Mucosa of gallbladder (tissue), 1 donor: ENCODE measurements at regions not wholly inside any gene's neighbourhood (a gene's known extent, or its start where the extent isn't known, plus 50 kb on each side); places are given as distances from the start of the nearest gene placed in this dataset.

Experiments
- DNase-seq: peaks from one replicate; pipeline ENCODE4 v3.0.0-alpha.2; 2020; ENCODE audit warnings: low spot score
- donor health status: DM: no; HTN: no; CAD: no.

DNA sequence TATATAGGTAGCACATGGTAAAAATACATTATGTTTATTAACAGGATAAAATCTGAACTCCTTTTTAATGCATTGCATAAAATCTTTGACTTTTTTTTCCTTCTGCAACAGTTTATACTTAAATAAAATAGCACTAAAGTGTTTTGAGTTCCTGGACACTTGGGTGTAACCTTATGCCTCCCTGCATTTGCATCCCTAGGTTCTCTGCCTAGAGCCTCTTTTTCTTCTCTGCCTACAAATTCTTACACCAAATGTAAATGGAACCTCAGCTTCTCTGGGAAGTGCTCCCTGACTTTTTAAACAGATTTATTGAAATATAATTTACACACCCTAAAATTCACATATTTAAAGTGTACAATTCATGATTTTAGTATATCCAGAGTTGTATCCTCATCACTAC, 1017.6 kb downstream of the CNTNAP5 start:
- DNase-seq: no peak

DNA sequence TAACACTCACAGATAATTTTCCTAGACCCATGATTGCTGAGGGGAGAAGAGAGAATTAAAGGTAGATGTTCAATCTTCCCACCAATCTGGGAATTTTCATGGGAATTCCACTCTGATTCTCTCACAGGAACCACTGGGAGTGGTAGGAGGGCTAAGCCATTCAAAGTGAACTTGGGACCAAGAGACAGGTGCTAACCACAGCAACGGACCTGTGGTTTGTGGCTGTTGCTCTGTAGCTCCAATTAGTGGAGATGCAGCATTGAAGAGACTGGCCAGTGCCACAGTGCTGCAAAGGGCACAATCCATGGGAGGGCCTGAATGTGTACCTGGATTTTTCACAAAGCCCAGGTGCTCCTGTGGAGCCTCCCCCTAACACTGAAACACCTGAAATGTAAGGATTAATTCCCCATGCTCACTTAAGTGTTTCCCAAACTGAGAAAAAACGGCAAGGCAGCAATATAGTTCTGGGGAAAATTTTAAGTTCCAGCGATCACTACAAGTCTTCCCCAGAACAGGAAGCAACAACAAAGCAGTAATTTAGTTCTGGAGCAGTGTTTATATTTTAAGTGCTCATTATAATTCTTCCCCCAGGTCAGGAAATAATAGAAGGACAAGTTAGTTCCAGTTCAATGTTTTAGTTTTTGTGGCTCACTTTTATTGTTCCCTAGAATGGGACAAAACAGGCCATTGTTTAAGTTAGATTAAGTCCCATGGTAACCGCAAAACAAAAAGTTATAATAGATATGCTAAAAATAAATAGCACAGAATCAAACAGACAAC, 1045.8 kb downstream of the CNTNAP5 start:
- DNase-seq: no peak

DNA sequence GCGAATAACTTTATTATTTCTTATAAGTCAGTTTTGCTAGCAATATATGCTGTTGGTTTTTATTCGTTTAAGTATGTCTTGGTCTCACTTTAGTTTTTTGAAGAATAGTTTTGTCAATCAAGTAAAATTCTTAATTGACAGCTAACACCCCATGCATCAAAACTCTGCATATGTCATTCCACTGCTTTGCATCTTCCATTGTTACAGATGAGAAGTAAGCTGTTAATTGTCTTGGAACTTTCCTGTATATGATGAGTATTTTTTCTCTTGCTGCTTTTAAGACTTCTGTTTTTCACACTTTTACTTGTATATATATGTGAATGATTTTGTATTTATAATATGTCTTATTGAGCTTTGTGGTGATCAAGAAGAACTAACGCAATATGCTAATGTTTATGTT, 1048.4 kb downstream of the CNTNAP5 start:
- DNase-seq: no peak

- no peak for DNase-seq
Observed at GRCh38 chr2:125085904-125086303, 1060.8 kb downstream of the CNTNAP5 start.

GRCh38 chr2:125086313-125087184, 1061.5 kb downstream of the CNTNAP5 start:
- DNase-seq: no peak

GRCh38 chr2:125092276-125093009, 1067.4 kb downstream of the CNTNAP5 start:
- DNase-seq: no peak

DNA sequence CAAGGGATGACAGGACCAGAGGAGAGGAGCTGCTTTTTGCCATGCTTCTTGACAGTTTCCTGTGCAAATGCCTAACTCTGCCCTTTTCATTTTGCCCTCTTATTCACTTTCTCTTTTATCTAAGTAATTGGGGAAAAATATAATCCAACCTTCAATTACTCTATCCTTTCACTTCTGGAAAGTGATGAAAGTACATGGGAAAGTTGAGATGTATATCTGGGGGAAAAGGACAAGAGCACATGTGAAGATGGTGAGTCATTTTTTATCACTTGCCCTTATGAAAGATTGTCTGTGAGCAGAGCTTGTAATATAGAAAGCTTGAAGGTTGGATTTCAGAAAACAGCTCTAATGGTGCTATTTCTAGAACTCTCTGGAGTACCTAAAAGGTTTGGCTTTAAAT, 1070.7 kb downstream of the CNTNAP5 start:
- no peak for DNase-seq

- no peak for DNase-seq
Observed at GRCh38 chr2:125106710-125107109, 1081.6 kb downstream of the CNTNAP5 start.

DNA sequence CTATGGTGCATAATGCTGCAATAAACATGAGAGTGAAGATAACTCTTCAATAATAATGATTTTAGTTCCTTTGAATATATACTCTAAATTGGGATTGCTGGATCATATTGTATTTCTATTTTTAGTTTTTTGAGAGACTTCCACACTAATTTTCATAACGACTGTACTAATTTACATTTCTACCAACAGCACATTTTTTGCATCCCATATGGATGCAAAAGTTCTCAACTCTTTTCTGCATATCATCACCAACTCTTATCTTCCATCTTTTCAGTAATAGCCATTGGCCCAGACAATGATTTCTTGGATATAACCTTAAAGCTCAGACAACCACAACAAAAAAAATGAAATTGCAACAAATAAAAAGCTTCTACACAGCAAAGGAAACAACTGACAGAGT, 1082.4 kb downstream of the CNTNAP5 start:
- DNase-seq: no peak

DNA sequence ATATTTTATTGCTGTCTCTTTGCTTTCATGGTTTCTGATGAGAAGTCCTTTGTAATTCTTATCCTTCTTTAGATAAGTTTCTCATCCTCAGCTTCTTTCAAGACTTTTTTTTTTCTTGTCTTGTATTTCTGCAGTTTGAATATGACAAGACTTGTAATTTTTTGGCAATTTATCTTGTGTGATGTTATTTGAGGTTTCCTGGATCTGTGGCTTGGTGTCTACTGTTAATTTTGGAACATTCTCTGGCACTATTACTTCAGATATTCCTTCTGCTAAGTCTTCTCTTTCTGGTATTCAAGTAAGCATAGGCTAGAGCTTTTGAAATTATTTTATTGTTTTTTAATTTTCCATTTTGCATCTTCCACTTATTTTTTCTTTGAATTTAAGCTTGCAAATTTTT, 1083.2 kb downstream of the CNTNAP5 start:
- DNase-seq: no peak

GRCh38 chr2:125125902-125126301, 1100.8 kb downstream of the CNTNAP5 start:
- no peak for DNase-seq

- DNase-seq: no peak
Observed at GRCh38 chr2:125160947-125161346, 1135.9 kb downstream of the CNTNAP5 start.

GRCh38 chr2:125167152-125167551, 1142.1 kb downstream of the CNTNAP5 start:
- DNase-seq: no peak

DNA sequence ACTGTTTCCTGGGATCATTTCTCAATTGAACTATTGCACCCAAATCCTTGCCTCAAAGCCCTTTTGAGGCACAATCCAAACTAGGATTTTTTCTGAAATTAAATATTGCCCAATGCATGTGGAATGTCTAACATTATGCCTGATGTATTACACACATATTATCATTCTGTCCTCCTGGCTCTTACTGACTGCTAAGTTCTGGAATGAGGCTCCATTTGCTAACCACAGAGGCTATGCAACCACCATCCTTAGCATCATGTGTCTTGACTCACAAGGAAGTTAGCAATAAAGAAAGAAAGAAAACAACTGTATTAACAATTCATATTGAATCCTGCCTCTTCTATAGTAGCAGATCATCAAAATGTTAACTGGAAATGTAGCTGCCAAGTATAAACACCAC, 1142.7 kb downstream of the CNTNAP5 start:
- DNase-seq: no peak

- DNase-seq: no peak
Observed at GRCh38 chr2:125168442-125168841, 1143.4 kb downstream of the CNTNAP5 start.

- no peak for DNase-seq
Observed at GRCh38 chr2:125169022-125169763, 1144.1 kb downstream of the CNTNAP5 start.

- no peak for DNase-seq
Observed at GRCh38 chr2:125169764-125170146, 1144.7 kb downstream of the CNTNAP5 start.

DNA sequence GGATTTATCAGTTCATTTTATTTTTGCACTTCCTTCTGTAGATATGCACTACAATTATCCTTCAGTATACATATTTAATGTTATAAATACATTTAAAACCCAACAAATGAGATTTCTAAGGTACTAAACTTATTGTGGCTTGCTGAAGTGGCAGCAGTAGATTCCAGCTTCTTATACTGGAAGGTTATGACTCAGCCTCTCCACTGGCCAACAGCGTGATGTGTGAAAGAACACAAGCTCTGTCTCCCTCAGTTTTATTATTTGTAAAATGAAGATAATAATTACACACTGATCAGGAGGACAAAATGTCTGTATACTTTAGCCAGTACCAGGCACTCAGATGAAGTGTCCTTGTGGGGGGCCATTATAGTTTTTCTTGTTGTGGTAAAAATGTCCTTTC, 1147.1 kb downstream of the CNTNAP5 start:
- no peak for DNase-seq

DNA sequence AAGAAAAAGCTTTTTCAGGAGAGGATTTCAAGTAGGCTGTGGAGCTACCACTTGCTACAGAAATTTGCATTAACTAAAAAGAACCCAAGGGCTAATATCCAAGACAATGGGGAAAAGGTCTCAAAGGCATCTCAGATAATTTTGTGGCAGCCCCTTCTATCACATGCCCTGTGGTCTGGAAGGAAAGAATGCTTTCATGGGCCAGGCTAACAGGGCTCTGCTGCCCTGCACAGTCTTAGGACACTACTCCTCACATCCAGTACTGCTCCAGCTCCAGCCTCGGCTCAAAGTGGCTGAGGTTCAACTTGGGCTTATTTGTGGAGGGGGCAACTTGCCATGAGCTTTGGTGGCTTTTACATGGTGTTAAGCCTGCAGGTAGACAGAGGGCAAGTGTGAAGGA, 1150.3 kb downstream of the CNTNAP5 start:
- no peak for DNase-seq

GRCh38 chr2:125185691-125186270, 1160.7 kb downstream of the CNTNAP5 start:
- no peak for DNase-seq

GRCh38 chr2:125207431-125207830, 1182.3 kb downstream of the CNTNAP5 start:
- no peak for DNase-seq
